HepG2 (cell line): ENCODE measurements at regions not wholly inside any gene's neighbourhood (a gene's known extent, or its start where the extent isn't known, plus 50 kb on each side); places are given as distances from the start of the nearest gene placed in this dataset.

Experiments used
- ATAC-seq: fragments of 200-7000 bp; cut with Tn5 transposase; 3 replicates; pipeline ENCODE4 v1.9.1; 2020; ENCODE audit warnings: mild to moderate bottlenecking, moderate library complexity
- BruUV-seq: library from RNA; stranded (reverse); fragments of 400-500 nt; replicated peaks from 2 replicates; lab custom pipeline; 2021; lab: Mats Ljungman, UMichigan
- CTCF ChIA-PET: fragments of 300-600 bp; formaldehyde crosslinking; extraction: SDS; loops from one replicate; lab custom pipeline; 2021; ENCODE audit warnings: low total read pairs, inconsistent platforms, low intra/inter-chr PET ratio; lab: Yijun Ruan, JAX
- POLR2A ChIA-PET: fragments of 350-600 bp; sonication (Branson Sonifier 250); formaldehyde crosslinking; loops from one replicate; lab custom pipeline; 2020; ENCODE audit warnings: antibody characterized with exemption, inconsistent platforms; lab: Yijun Ruan, JAX
- DNase-seq: peaks from one replicate; pipeline ENCODE4 v3.0.0-alpha.2; 2015; ENCODE audit warnings: low spot score
- FAIRE-seq: peaks from 3 replicates; lab custom pipeline; 2011; peaks lifted over from hg19 to GRCh38; lab: Jason Lieb, UNC
- H2AFZ ChIP-seq: one replicate; pipeline ENCODE4 v1.6.1; 2011; ENCODE audit warnings: low read length, inconsistent platforms
- H3K27ac ChIP-seq: fragments of 300-600 bp; 3 replicates; pipeline ENCODE4 v1.8.0; 2011; ENCODE audit warnings: mixed run types, mild to moderate bottlenecking, mixed read lengths, low read length, inconsistent platforms; ENCODE audit not compliant: insufficient read depth; ENCODE audit errors: extremely low read length
- H3K27me3 ChIP-seq, 2 experiments: fragments of 200-600 bp in 1 of 2; 2 replicates in 1 of 2; 3 replicates in 1 of 2; pipeline versions ENCODE4 v1.6.0 to v1.8.0; 2011; ENCODE audit warnings: low read length in 2 of 2, mild to moderate bottlenecking in 2 of 2, moderate library complexity in 2 of 2, inconsistent platforms in 1 of 2; ENCODE audit not compliant: insufficient read depth in 2 of 2, control insufficient read depth in 1 of 2
- H3K36me3 ChIP-seq, 2 experiments: fragments of 200-600 bp in 1 of 2; replicated peaks in 1 of 2; 2 replicates in 1 of 2; 3 replicates in 1 of 2; pipeline versions ENCODE4 v1.5.1 to v1.8.0; 2011; ENCODE audit warnings: low read length in 2 of 2, inconsistent platforms in 1 of 2; ENCODE audit not compliant: insufficient read depth in 2 of 2, control insufficient read depth in 1 of 2
- H3K4me1 ChIP-seq: 2 replicates; pipeline ENCODE4 v1.5.1; 2012; ENCODE audit warnings: low read length, inconsistent platforms; ENCODE audit not compliant: insufficient read depth
- H3K4me2 ChIP-seq: 2 replicates; pipeline ENCODE4 v1.6.0; 2011; ENCODE audit warnings: low read depth, low read length, inconsistent platforms
- H3K4me3 ChIP-seq, 3 experiments: fragments of 200-600 bp in 1 of 3; sonication (generic), shearing (Covaris generic) in 1 of 3; replicated peaks in 1 of 3; 2 replicates each; pipeline ENCODE4 v1.5.1; 2011 to 2016; ENCODE audit warnings: low read length in 3 of 3, inconsistent platforms in 2 of 3, low read depth in 2 of 3, mild to moderate bottlenecking in 2 of 3, control low read depth in 1 of 3, mixed read lengths in 1 of 3; ENCODE audit not compliant: insufficient read depth in 1 of 3
- H3K79me2 ChIP-seq: one replicate; pipeline ENCODE4 v1.6.1; 2011; ENCODE audit warnings: low read length, inconsistent platforms; ENCODE audit not compliant: insufficient read depth
- H3K9ac ChIP-seq: 2 replicates; pipeline ENCODE4 v1.6.0; 2011; ENCODE audit warnings: mild to moderate bottlenecking, low read depth, low read length, inconsistent platforms; ENCODE audit not compliant: insufficient read depth
- H3K9me3 ChIP-seq: 2 replicates; pipeline ENCODE4 v1.5.1; 2012; ENCODE audit warnings: mild to moderate bottlenecking, low read length
- H4K20me1 ChIP-seq: 2 replicates; pipeline ENCODE4 v1.6.0; 2011; ENCODE audit warnings: inconsistent platforms, mild to moderate bottlenecking, low read length, moderate library complexity; ENCODE audit not compliant: insufficient read depth
- ELF3 ChIP-seq: IDR thresholded peaks from 2 replicates; pipeline ENCODE4 v1.6.1; 2016; ENCODE audit warnings: missing genetic modification reagents, missing compliant biosample characterization
- GTF3A ChIP-seq: sonication (generic); formaldehyde crosslinking; conservative IDR thresholded peaks from 2 replicates; pipeline ENCODE4 v1.4.0; 2020; ENCODE audit warnings: mild to moderate bottlenecking, missing genetic modification reagents
- HMG20B ChIP-seq: conservative IDR thresholded peaks from 2 replicates; pipeline ENCODE4 v1.6.1; 2016; ENCODE audit warnings: missing genetic modification reagents, missing compliant biosample characterization
- JUND ChIP-seq: sonication (generic); formaldehyde crosslinking; IDR thresholded peaks from 2 replicates; pipeline ENCODE4 v1.8.0; 2022; ENCODE audit warnings: mild to moderate bottlenecking, missing genetic modification reagents
- KDM3A ChIP-seq: IDR thresholded peaks from 2 replicates; pipeline ENCODE4 v1.6.1; 2018; ENCODE audit warnings: low read depth, missing compliant biosample characterization
- KLF9 ChIP-seq: IDR thresholded peaks from 2 replicates; pipeline ENCODE4 v1.6.1; 2016; ENCODE audit warnings: low read depth
- MYNN ChIP-seq: sonication (generic); formaldehyde crosslinking; IDR thresholded peaks from 2 replicates; pipeline ENCODE4 v1.4.0; 2020; ENCODE audit warnings: mild to moderate bottlenecking, low read depth, missing genetic modification reagents
- MZF1 ChIP-seq: sonication (generic); formaldehyde crosslinking; IDR thresholded peaks from 2 replicates; pipeline ENCODE4 v1.8.1; 2023; ENCODE audit warnings: mild to moderate bottlenecking, missing genetic modification reagents, borderline replicate concordance
- NR0B2 ChIP-seq: sonication (generic); formaldehyde crosslinking; IDR thresholded peaks from 2 replicates; pipeline ENCODE4 v1.4.0; 2020; ENCODE audit warnings: mild to moderate bottlenecking, missing genetic modification reagents
- ONECUT2 ChIP-seq: sonication (generic); formaldehyde crosslinking; IDR thresholded peaks from 2 replicates; pipeline ENCODE4 v1.4.0; 2020; ENCODE audit warnings: missing genetic modification reagents
- SIX1 ChIP-seq: sonication (generic); formaldehyde crosslinking; IDR thresholded peaks from 2 replicates; pipeline ENCODE4 v1.4.0; 2020; ENCODE audit warnings: missing genetic modification reagents, borderline replicate concordance
- TBX2 ChIP-seq: sonication (generic); formaldehyde crosslinking; IDR thresholded peaks from 2 replicates; pipeline ENCODE4 v1.5.0; 2020; ENCODE audit warnings: missing genetic modification reagents, mild to moderate bottlenecking, borderline replicate concordance
- TEF ChIP-seq: sonication (generic); formaldehyde crosslinking; IDR thresholded peaks from 2 replicates; pipeline ENCODE4 v1.5.0; 2020; ENCODE audit warnings: missing genetic modification reagents
- ZNF124 ChIP-seq: sonication (generic); formaldehyde crosslinking; IDR thresholded peaks from 2 replicates; pipeline ENCODE4 v1.4.0; 2020; ENCODE audit warnings: missing genetic modification reagents
- ZNF18 ChIP-seq: sonication (generic); formaldehyde crosslinking; IDR thresholded peaks from 2 replicates; pipeline ENCODE4 v1.8.0; 2022; ENCODE audit warnings: mild to moderate bottlenecking, missing genetic modification reagents; ENCODE audit not compliant: insufficient replicate concordance
- ZNF3 ChIP-seq: IDR thresholded peaks from 2 replicates; pipeline ENCODE4 v1.7.0; 2017; ENCODE audit warnings: inconsistent platforms
- ZNF512B ChIP-seq: sonication (generic); formaldehyde crosslinking; IDR thresholded peaks from 2 replicates; pipeline ENCODE4 v1.5.1; 2020; ENCODE audit warnings: missing genetic modification reagents, mild to moderate bottlenecking, borderline replicate concordance
- WGBS: methylation state at CpG from one replicate; pipeline ENCODE4 v1.1.6; 2017; ENCODE audit warnings: low lambda C conversion rate; 5-methylcytosine and 5-hydroxymethylcytosine counted together
- in situ Hi-C: cut with HindIII; loops from 2 replicates; pipeline ENCODE4 v1.10.0; 2017; ENCODE audit warnings: low pct_unique_long_range_greater_than_20kb; ENCODE audit not compliant: extremely low pct_ligation_motif_present
- intact Hi-C: fragments of 100-400 bp; cut with micrococcal nuclease; formaldehyde crosslinking; loops from one replicate; pipeline ENCODE4 v1.10.0; 2022; ENCODE audit not compliant: unreplicated experiment

- no peak for TF ChIP-seq ZNF512B (CRISPR knock-in tag)
- TF ChIP-seq KLF9 (CRISPR knock-in tag) = no peak
- TF ChIP-seq JUND (CRISPR knock-in tag) = no peak
- no peak for TF ChIP-seq NR0B2
- no peak for TF ChIP-seq GTF3A (CRISPR knock-in tag)
- TF ChIP-seq ZNF124 = no peak
- TF ChIP-seq MYNN = no peak
- TF ChIP-seq ELF3 (CRISPR knock-in tag) = no peak
- no peak for TF ChIP-seq ONECUT2 (CRISPR knock-in tag)
Measured at GRCh38 chr12:114762490-114763110, 78.6 kb upstream of the TBX3 start (continued).

- TF ChIP-seq ZNF18 (no peak), SIX1 (CRISPR knock-in tag) (no peak), HMG20B (CRISPR knock-in tag) (no peak), TBX2 (no peak), KDM3A (CRISPR knock-in tag) (no peak), TEF (no peak), ZNF3 (CRISPR knock-in tag) (peak; percentile 93), MZF1 (CRISPR knock-in tag) (no peak)
- TF ChIP-seq, all 625 proteins: peak for 1
- no peak overlapping the region for H3K27ac ChIP-seq
- BruUV-seq = no TSS peak
- POLR2A ChIA-PET = no interaction called here
- no peak overlapping the region for H2AFZ ChIP-seq
- no peak overlapping the region for H3K4me3 ChIP-seq
- DNase-seq (no peak), ATAC-seq (no peak), FAIRE-seq (no peak)
- intact Hi-C loops = no loop called here
- no peaks in the 10 kb centered on the region for H3K36me3 ChIP-seq
- no peaks in the 10 kb centered on the region for H3K79me2 ChIP-seq
- in situ Hi-C loops = no loop called here
- H3K27me3 ChIP-seq = no peaks in the 10 kb centered on the region
- no peaks in the 10 kb centered on the region for H4K20me1 ChIP-seq
- CTCF ChIA-PET = no interaction called here
- H3K9ac ChIP-seq = no peak overlapping the region
- H3K4me2 ChIP-seq = no peak overlapping the region
- WGBS = 72% methylated on average over 10 of the region's 10 CpGs
- H3K4me1 ChIP-seq = 0 out of 2 replicates have a peak, but pooled peaks cover 5% of the 10 kb centered on the region
- no peaks in the 10 kb centered on the region for H3K9me3 ChIP-seq
Measured at GRCh38 chr12:114760151-114760877, 76.3 kb upstream of the TBX3 start.
